ENCODE measurements at regions not wholly inside any gene's neighbourhood (a gene's known extent, or its start where the extent isn't known, plus 50 kb on each side); places are given as distances from the start of the nearest gene placed in this dataset.

- TF ChIP-seq, protein P1, sequence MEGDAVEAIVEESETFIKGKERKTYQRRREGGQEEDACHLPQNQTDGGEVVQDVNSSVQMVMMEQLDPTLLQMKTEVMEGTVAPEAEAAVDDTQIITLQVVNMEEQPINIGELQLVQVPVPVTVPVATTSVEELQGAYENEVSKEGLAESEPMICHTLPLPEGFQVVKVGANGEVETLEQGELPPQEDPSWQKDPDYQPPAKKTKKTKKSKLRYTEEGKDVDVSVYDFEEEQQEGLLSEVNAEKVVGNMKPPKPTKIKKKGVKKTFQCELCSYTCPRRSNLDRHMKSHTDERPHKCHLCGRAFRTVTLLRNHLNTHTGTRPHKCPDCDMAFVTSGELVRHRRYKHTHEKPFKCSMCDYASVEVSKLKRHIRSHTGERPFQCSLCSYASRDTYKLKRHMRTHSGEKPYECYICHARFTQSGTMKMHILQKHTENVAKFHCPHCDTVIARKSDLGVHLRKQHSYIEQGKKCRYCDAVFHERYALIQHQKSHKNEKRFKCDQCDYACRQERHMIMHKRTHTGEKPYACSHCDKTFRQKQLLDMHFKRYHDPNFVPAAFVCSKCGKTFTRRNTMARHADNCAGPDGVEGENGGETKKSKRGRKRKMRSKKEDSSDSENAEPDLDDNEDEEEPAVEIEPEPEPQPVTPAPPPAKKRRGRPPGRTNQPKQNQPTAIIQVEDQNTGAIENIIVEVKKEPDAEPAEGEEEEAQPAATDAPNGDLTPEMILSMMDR (IDR thresholded peaks at IDR 0.05; ENCODE audit: control extremely low read depth in 1 of 3, insufficient read depth in 1 of 3, low read depth in 1 of 3, low read length in 3 of 3): no peak
- no peak for TF ChIP-seq POLR2A (IDR thresholded peaks at IDR 0.05; ENCODE audit: control extremely low read depth in 1 of 2, low read depth in 2 of 2, low read length in 2 of 2)
- TF ChIP-seq GABPA (IDR thresholded peaks at IDR 0.05; ENCODE audit: borderline replicate concordance, insufficient read depth, low read length): no peak
- no peak for TF ChIP-seq SP4 (IDR thresholded peaks at IDR 0.05; ENCODE audit: low read length)
- no peak for TF ChIP-seq EP300 (IDR thresholded peaks at IDR 0.05; ENCODE audit: borderline replicate concordance in 1 of 2, low read depth in 2 of 2, low read length in 2 of 2)
- TF ChIP-seq RAD21 (IDR thresholded peaks at IDR 0.05 in 1 of 2, conservative IDR thresholded peaks at IDR 0.05 in 1 of 2; ENCODE audit: low read depth in 2 of 2, low read length in 2 of 2): no peak
- TF ChIP-seq SIN3A (conservative IDR thresholded peaks at IDR 0.05 in 1 of 2, IDR thresholded peaks at IDR 0.05 in 1 of 2; ENCODE audit: low read depth in 1 of 2, low read length in 2 of 2): no peak
- no peak for TF ChIP-seq EZH2 (IDR thresholded peaks at IDR 0.05; ENCODE audit: low read depth, low read length, severe bottlenecking)
- no peak for TF ChIP-seq TBP (IDR thresholded peaks at IDR 0.05; ENCODE audit: low read depth, low read length)
- no peak for TF ChIP-seq POLR2AphosphoS5 (IDR thresholded peaks at IDR 0.05; ENCODE audit: low read depth, low read length)
- no peak for TF ChIP-seq CBX5 (IDR thresholded peaks at IDR 0.05; ENCODE audit: low read depth, low read length)
Measured at GRCh38 chrY:13017493-13017892, 112.8 kb downstream of the DDX3Y start.
